AG10803 (cell line): ENCODE measurements at regions not wholly inside any gene's neighbourhood (a gene's known extent, or its start where the extent isn't known, plus 50 kb on each side); places are given as distances from the start of the nearest gene placed in this dataset.

Experiments used
- DNase-seq: peaks from one replicate; pipeline ENCODE4 v3.0.0; 2010; ENCODE audit warnings: low read depth
- H3K4me3 ChIP-seq: 2 replicates; pipeline ENCODE4 v1.5.1; 2011; ENCODE audit warnings: mild to moderate bottlenecking, low read length, control low read depth
- CTCF ChIP-seq: conservative IDR thresholded peaks from 2 replicates; pipeline ENCODE4 v1.5.1; 2011; ENCODE audit warnings: mild to moderate bottlenecking, low read length, control low read depth, inconsistent platforms

- no peak overlapping the region for H3K4me3 ChIP-seq
- no peak for DNase-seq
- no peak for TF ChIP-seq CTCF
Observed at GRCh38 chr5:92748072-92748676, 832.8 kb downstream of the NR2F1-AS1 start.

- no peak for DNase-seq
- no peak for TF ChIP-seq CTCF
Observed at GRCh38 chr5:92741906-92742305, 839.1 kb downstream of the NR2F1-AS1 start.

GRCh38 chr5:92734211-92734940 is 846.6 kb downstream of the NR2F1-AS1 start:
- no peak for DNase-seq
- H3K4me3 ChIP-seq: no peak overlapping the region
- TF ChIP-seq CTCF: no peak

More at GRCh38 chr5:92741906-92742305, 839.1 kb downstream of the NR2F1-AS1 start:
- no peak overlapping the region for H3K4me3 ChIP-seq

- DNase-seq: no peak
- TF ChIP-seq CTCF: no peak
- no peak overlapping the region for H3K4me3 ChIP-seq
Observed at GRCh38 chr5:92730486-92730885, 850.5 kb downstream of the NR2F1-AS1 start.

GRCh38 chr5:92729088-92729487 is 851.9 kb downstream of the NR2F1-AS1 start:
- no peak for DNase-seq
- H3K4me3 ChIP-seq: no peak overlapping the region
- TF ChIP-seq CTCF: no peak

GRCh38 chr5:92715946-92716520 is 865.0 kb downstream of the NR2F1-AS1 start:
- DNase-seq: no peak
- H3K4me3 ChIP-seq: no peak overlapping the region
- no peak for TF ChIP-seq CTCF

- DNase-seq: no peak
- TF ChIP-seq CTCF: no peak
- no peak overlapping the region for H3K4me3 ChIP-seq
Observed at GRCh38 chr5:92713826-92714225, 867.2 kb downstream of the NR2F1-AS1 start.
